ENCODE measurements at regions not wholly inside any gene's neighbourhood (a gene's known extent, or its start where the extent isn't known, plus 50 kb on each side); places are given as distances from the start of the nearest gene placed in this dataset.

DNA sequence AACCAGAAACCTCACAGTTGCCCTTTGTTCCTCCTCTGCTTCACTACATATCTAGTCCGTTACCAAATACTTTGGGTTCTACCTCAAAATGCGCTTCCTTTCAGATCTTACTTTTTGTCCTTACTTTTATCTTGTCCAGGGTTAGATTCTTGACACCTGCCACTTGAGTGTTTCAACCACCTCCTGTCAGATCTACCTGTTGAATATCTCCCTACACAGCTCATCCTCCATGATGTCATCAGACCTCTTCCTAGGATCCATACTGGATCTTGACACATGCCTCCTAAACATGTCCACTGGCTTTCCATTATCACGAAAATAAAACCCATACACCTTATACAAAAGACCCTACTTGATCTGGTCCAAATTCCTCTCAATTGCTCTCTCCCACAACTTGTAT, 125.2 kb upstream of the SLC24A2 start:
- H3K4me1 Mint-ChIP-seq (ENCODE audit: low read depth): no peaks in the 10 kb centered on the region

DNA sequence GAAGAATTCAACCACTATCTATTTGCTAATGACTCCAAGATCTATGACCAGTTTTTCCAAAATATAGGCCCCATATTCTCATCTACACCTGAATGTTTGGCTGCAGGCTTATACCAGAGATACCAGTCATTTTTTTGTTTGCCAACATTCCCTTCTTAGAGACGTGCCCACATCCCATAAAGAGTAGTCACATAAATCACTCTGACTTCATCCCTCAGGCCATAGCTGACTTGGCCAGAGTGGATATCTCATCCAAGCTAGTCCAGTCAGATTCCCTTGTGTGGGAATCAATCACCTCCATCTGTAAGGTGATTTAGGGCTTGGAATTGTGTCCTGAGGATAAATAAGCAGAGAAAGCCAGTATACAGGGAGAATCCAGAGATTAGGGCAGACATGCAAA, 124.3 kb upstream of the SLC24A2 start:
- Histone ChIP-seq H3K36me3 (ENCODE audit: insufficient read depth, low read length) (no peaks in the 10 kb centered on the region), H3K27ac (ENCODE audit: low read depth in 1 of 2, low read length in 2 of 2) (no peak overlapping the region), H3K27me3 (ENCODE audit: control insufficient read depth in 1 of 2, insufficient read depth in 2 of 2, low read length in 2 of 2) (no peaks in the 10 kb centered on the region), H3K4me1 (ENCODE audit: insufficient read depth, low read length) (no peaks in the 10 kb centered on the region), H3K4me3 (ENCODE audit: low read length) (no peak overlapping the region), H3K9me3 (ENCODE audit: control insufficient read depth in 1 of 2, insufficient read depth in 1 of 2, low read length in 2 of 2) (no peaks in the 10 kb centered on the region)
- ATAC-seq (ENCODE audit: poor library complexity) (no peak), DNase-seq (no peak)
- Mint-ChIP-seq H3K27me3 (peaks cover 7% of the 10 kb centered on the region), H3K36me3 (ENCODE audit: low read depth) (no peaks in the 10 kb centered on the region), H3K9me3 (no peaks in the 10 kb centered on the region), H3K4me3 (no peak overlapping the region), H3K4me1 (ENCODE audit: low read depth) (no peaks in the 10 kb centered on the region), H3K27ac (no peak overlapping the region)
- TF ChIP-seq, protein P1, sequence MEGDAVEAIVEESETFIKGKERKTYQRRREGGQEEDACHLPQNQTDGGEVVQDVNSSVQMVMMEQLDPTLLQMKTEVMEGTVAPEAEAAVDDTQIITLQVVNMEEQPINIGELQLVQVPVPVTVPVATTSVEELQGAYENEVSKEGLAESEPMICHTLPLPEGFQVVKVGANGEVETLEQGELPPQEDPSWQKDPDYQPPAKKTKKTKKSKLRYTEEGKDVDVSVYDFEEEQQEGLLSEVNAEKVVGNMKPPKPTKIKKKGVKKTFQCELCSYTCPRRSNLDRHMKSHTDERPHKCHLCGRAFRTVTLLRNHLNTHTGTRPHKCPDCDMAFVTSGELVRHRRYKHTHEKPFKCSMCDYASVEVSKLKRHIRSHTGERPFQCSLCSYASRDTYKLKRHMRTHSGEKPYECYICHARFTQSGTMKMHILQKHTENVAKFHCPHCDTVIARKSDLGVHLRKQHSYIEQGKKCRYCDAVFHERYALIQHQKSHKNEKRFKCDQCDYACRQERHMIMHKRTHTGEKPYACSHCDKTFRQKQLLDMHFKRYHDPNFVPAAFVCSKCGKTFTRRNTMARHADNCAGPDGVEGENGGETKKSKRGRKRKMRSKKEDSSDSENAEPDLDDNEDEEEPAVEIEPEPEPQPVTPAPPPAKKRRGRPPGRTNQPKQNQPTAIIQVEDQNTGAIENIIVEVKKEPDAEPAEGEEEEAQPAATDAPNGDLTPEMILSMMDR (IDR thresholded peaks at IDR 0.05): no peak
- ChIA-PET CTCF (no interaction called here), POLR2A (no interaction called here)
- intact Hi-C loops (cut with DNase I, micrococcal nuclease): no loop called here

More for the DNA sequence above, 125.2 kb upstream of the SLC24A2 start:
- Mint-ChIP-seq H3K4me3 (no peak overlapping the region), H3K27me3 (peaks cover 14% of the 10 kb centered on the region), H3K9me3 (no peaks in the 10 kb centered on the region), H3K27ac (no peak overlapping the region), H3K36me3 (ENCODE audit: low read depth) (no peaks in the 10 kb centered on the region)
- no peak for DNase-seq
- ATAC-seq (ENCODE audit: poor library complexity): no peak
- H3K9me3 ChIP-seq (ENCODE audit: control insufficient read depth in 1 of 2, insufficient read depth in 1 of 2, low read length in 2 of 2): no peaks in the 10 kb centered on the region
- no peaks in the 10 kb centered on the region for H3K36me3 ChIP-seq (ENCODE audit: insufficient read depth, low read length)
- intact Hi-C loops (cut with DNase I, micrococcal nuclease): no loop called here
- no peak overlapping the region for H3K4me3 ChIP-seq (ENCODE audit: low read length)
- peaks cover 0 to 5% of the 10 kb centered on the region in 2 experiments for H3K27me3 ChIP-seq (ENCODE audit: control insufficient read depth in 1 of 2, insufficient read depth in 2 of 2, low read length in 2 of 2)
- no peak overlapping the region for H3K27ac ChIP-seq (ENCODE audit: low read depth in 1 of 2, low read length in 2 of 2)
- CTCF ChIA-PET: no interaction called here
- no peaks in the 10 kb centered on the region for H3K4me1 ChIP-seq (ENCODE audit: insufficient read depth, low read length)
- POLR2A ChIA-PET: no interaction called here
- TF ChIP-seq, protein P1 (IDR thresholded peaks at IDR 0.05): no peak

DNA sequence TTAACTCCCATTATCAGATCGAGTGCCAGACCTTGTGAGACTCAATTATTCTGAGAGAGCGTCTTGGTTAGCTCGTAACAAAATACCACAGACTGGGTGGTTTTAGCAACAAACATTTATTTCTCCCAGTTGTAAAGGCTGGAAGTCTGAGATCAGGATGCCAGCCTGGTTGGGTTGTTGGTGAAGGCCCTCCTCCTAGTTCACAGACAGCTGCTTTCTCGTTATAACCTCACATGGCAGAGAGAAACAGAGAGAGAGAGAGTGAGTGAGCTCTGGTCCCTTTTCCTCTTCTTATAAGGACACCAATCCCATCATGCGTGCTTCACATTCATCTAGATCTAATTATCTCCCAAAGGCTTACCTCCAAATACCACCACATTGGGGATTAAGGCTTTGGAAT, 114.2 kb upstream of the SLC24A2 start:
- TF ChIP-seq, protein P1 (IDR thresholded peaks at IDR 0.05): no peak
- ChIA-PET POLR2A (no interaction called here), CTCF (no interaction called here)
- H3K36me3 Mint-ChIP-seq (ENCODE audit: low read depth): no peaks in the 10 kb centered on the region
- Histone ChIP-seq H3K27me3 (ENCODE audit: control insufficient read depth in 1 of 2, insufficient read depth in 2 of 2, low read length in 2 of 2) (no peaks in the 10 kb centered on the region), H3K4me1 (ENCODE audit: insufficient read depth, low read length) (no peaks in the 10 kb centered on the region), H3K36me3 (ENCODE audit: insufficient read depth, low read length) (no peaks in the 10 kb centered on the region), H3K9me3 (ENCODE audit: control insufficient read depth in 1 of 2, insufficient read depth in 1 of 2, low read length in 2 of 2) (no peaks in the 10 kb centered on the region), H3K27ac (ENCODE audit: low read depth in 1 of 2, low read length in 2 of 2) (no peak overlapping the region), H3K4me3 (ENCODE audit: low read length) (no peak overlapping the region)
- H3K4me3 Mint-ChIP-seq: no peak overlapping the region
- no peak overlapping the region for H3K27ac Mint-ChIP-seq
- DNase-seq: no peak
- no peak for ATAC-seq (ENCODE audit: poor library complexity)
- no peaks in the 10 kb centered on the region for H3K27me3 Mint-ChIP-seq
- H3K9me3 Mint-ChIP-seq: no peaks in the 10 kb centered on the region
- intact Hi-C loops (cut with DNase I, micrococcal nuclease): loop anchor here in 1 of 2 experiments (10.0 kb wide), 1 partner anchor 58 kb away; no protein-coding TSS in a partner anchor
- H3K4me1 Mint-ChIP-seq (ENCODE audit: low read depth): no peaks in the 10 kb centered on the region
